Neural crest cell (in vitro differentiated cells): ENCODE measurements at regions not wholly inside any gene's neighbourhood (a gene's known extent, or its start where the extent isn't known, plus 50 kb on each side); places are given as distances from the start of the nearest gene placed in this dataset.

Experiments
- DNase-seq: peaks from one replicate; pipeline ENCODE4 v3.0.0; 2021; ENCODE audit warnings: low read depth, mixed read lengths, low spot score
- H3K27ac Mint-ChIP-seq: one replicate; pipeline ENCODE4 v1.8.0; 2021; ENCODE audit warnings: mild to moderate bottlenecking, mixed read lengths; ENCODE audit not compliant: unreplicated experiment
- H3K27me3 Mint-ChIP-seq: 2 replicates; pipeline ENCODE4 v1.8.0; 2021; ENCODE audit warnings: low read depth, mild to moderate bottlenecking, mixed read lengths
- H3K36me3 Mint-ChIP-seq: 2 replicates; pipeline ENCODE4 v1.8.0; 2021; ENCODE audit warnings: low read depth, mild to moderate bottlenecking, mixed read lengths
- H3K4me1 Mint-ChIP-seq: 2 replicates; pipeline ENCODE4 v1.8.0; 2021; ENCODE audit warnings: mixed read lengths
- H3K4me3 Mint-ChIP-seq: one replicate; pipeline ENCODE4 v1.8.0; 2021; ENCODE audit warnings: mild to moderate bottlenecking, mixed read lengths
- H3K9me3 Mint-ChIP-seq: 2 replicates; pipeline ENCODE4 v1.8.0; 2021; ENCODE audit warnings: mixed read lengths
- CTCF ChIP-seq: fragments of 200-600 bp; sonication (generic); conservative IDR thresholded peaks from 2 replicates; pipeline ENCODE4 v1.5.0; 2021; ENCODE audit warnings: antibody characterized with exemption, mild to moderate bottlenecking

GRCh38 chr17:70527364-70527888 is 358.1 kb downstream of the KCNJ2 start:
- no peak overlapping the region for H3K4me3 Mint-ChIP-seq
- no peak for TF ChIP-seq CTCF
- H3K27ac Mint-ChIP-seq = no peak overlapping the region
- no peaks in the 10 kb centered on the region for H3K27me3 Mint-ChIP-seq
- DNase-seq = no peak
- no peaks in the 10 kb centered on the region for H3K36me3 Mint-ChIP-seq
- peaks cover 3% of the 10 kb centered on the region for H3K9me3 Mint-ChIP-seq
- no peaks in the 10 kb centered on the region for H3K4me1 Mint-ChIP-seq

- no peak overlapping the region for H3K4me3 Mint-ChIP-seq
- peaks cover 3% of the 10 kb centered on the region for H3K9me3 Mint-ChIP-seq
- H3K36me3 Mint-ChIP-seq = no peaks in the 10 kb centered on the region
- no peaks in the 10 kb centered on the region for H3K4me1 Mint-ChIP-seq
- TF ChIP-seq CTCF = no peak
- H3K27me3 Mint-ChIP-seq = no peaks in the 10 kb centered on the region
- no peak overlapping the region for H3K27ac Mint-ChIP-seq
- DNase-seq = no peak
These were observed 364.1 kb downstream of the KCNJ2 start for GRCh38 chr17:70533427-70533826.

GRCh38 chr17:70535986-70536385 is 366.7 kb downstream of the KCNJ2 start:
- Mint-ChIP-seq H3K9me3 (peaks cover 3% of the 10 kb centered on the region), H3K4me3 (no peak overlapping the region), H3K36me3 (peaks cover 3% of the 10 kb centered on the region), H3K27me3 (no peaks in the 10 kb centered on the region), H3K4me1 (no peaks in the 10 kb centered on the region), H3K27ac (no peak overlapping the region)
- DNase-seq = no peak
- no peak for TF ChIP-seq CTCF

GRCh38 chr17:70539132-70539924 is 370.0 kb downstream of the KCNJ2 start:
- no peak overlapping the region for H3K27ac Mint-ChIP-seq
- H3K4me3 Mint-ChIP-seq = no peak overlapping the region
- no peak for TF ChIP-seq CTCF
- H3K27me3 Mint-ChIP-seq = no peaks in the 10 kb centered on the region
- H3K9me3 Mint-ChIP-seq = no peaks in the 10 kb centered on the region
- no peaks in the 10 kb centered on the region for H3K4me1 Mint-ChIP-seq
- no peak for DNase-seq
- peaks cover 3% of the 10 kb centered on the region for H3K36me3 Mint-ChIP-seq

- Mint-ChIP-seq H3K4me3 (no peak overlapping the region), H3K4me1 (no peaks in the 10 kb centered on the region), H3K27ac (no peak overlapping the region), H3K36me3 (peaks cover 3% of the 10 kb centered on the region), H3K27me3 (no peaks in the 10 kb centered on the region), H3K9me3 (no peaks in the 10 kb centered on the region)
- DNase-seq = no peak
- no peak for TF ChIP-seq CTCF
These were observed 373.5 kb downstream of the KCNJ2 start for GRCh38 chr17:70542876-70543275.
